Activated naive CD8-positive, alpha-beta T cell treated with anti-CD3 and anti-CD28 coated beads, Interleukin-2, amount 50 U/mL, for 16 hours (primary cell): ENCODE measurements at regions not wholly inside any gene's neighbourhood (a gene's known extent, or its start where the extent isn't known, plus 50 kb on each side); places are given as distances from the start of the nearest gene placed in this dataset.
"Not testable (repeated sequence)": the region's sequence is repeated elsewhere in the genome, so short reads cannot be mapped to it uniquely, and the experiment has no call there.

Experiments
- DNase-seq: peaks from one replicate; pipeline ENCODE4 v3.0.0-alpha.2; 2020; ENCODE audit warnings: low read depth, low spot score

DNA sequence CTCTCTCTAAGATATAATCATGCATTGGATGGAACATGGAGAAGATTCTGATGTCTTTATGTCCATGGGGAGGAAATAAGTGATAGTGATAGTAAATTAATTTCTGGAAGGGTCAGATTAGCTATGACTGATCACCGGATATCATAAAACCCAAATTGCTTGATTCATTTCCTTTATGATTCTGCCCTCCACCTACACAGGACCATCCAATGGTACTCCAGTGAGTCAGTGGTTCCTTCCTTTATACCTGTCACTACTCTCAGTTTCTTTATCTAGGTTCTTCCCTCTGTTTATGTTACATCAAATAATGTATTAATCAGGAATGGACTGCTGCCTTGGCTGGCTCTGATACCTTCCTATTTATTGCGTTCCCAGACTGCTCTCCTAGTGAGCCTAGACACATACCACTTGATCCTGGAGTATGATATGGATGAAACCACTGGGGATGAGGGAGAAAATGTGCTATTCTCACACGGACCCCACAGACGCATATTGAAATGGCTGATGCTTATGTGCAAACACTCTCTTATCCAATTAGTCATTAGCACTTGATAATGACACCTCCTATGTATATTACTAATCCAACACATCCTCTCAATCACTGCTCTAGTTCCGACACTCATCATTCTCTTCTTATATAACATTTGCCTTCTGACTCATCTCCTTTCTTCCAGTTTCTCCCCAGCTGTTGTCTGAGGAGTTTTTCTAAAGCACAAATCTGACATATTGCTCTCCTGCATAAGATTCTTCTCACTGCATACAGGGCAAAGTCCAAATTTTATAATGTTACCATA lies 315.6 kb downstream of the INSIG2 start:
- DNase-seq: no peak

DNA sequence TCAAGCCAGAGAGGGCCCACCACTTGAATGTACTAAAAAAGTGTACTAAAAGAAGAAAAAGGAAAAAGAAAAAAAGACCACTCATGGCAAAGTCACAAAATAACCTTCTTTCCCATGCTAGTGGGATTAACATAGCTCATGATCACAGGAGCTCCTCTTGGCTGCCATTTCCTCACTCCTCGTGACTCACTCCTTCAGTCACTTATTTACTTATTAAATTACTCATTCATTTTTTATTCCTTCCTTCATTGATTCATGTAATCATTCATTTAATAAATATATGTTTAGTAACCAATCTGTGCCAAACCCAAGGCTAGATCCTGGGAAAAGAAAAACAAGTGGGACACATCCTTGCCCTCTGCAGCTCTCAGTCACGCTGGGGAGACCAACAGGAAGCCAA lies 300.5 kb downstream of the INSIG2 start:
- DNase-seq: no peak

DNA sequence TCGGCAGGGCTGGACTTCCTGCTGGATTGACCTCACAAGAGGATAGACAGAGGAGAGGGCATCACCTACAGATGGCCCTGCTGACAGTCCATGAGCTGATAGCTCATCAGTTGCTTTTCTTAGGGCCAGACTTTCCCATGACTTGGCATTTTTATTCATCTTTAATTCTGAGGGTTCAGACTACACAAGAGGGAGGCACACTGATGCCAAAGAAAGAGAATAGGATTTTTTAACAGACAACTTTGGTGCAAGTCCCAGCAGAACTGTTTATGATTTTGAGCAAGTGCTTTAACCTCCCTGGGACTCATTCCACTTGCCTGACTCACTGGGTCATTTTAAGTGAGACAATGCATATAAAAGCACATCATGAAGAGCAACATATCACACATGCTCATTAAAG lies 299.2 kb downstream of the INSIG2 start:
- DNase-seq: no peak

DNA sequence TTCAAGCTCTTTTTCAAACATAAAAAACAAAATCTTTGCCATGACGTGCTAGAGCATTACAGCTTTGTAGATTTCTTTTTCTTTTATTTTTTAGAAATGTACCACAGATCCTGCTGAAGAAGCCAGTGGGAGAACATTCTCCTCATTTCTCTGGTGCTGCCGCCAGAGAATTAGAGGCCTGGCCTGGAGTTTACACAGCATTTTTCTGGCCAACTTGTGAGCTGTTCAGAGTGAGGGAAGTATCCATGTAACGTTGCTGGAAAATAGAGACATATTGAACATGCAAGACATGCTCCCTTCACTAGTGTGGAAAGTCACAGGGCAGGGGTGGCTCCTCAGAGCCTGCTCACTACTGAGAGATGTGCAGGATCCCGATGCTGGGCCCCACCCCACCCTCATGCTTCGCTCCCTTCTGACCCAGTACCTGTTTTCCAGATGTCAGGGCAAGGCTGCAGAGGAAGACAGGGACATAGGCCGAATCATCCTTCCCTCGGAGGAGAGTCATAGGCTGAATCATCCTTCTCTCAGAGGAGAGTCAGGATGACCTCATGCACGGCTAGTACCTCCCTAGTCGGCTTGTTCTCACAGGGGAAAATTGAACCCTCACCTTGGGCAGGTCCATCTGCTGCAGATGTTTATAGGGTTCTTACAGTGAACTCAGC lies 298.5 kb downstream of the INSIG2 start:
- DNase-seq: no peak

DNA sequence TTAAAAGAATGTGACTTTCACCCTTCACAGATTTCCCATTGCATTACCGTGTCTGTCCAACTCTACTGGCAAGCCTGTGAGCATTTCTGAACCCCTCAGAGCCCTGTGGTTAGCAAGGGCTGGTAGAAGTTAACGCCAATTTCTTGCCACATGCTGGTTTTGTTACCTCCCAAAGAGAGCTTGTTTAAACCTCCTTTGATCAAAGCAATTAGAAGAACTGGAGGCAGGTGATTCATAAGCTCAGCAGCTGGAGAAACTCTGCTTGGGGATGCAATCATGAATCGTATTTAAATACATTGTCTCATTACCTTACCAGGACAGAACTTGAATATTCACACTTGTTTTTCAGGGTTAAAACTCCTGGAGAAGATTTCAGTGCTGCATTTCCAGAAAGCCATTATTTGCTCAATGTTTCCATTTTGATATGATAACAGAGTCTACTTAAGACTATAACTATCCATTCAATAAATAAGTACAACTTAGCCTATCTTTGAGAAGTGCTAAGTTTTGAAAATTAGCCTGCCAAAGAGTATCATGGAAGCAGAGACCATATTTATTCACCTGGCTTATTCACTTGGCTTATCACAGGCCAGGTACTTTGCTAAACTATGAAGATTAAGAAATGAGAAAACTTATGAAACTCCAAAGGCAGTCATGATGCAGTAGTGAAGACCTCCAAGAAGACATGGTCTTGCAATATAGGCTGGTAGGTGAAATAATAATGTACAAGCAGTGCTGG lies 292.8 kb downstream of the INSIG2 start:
- no peak for DNase-seq

DNA sequence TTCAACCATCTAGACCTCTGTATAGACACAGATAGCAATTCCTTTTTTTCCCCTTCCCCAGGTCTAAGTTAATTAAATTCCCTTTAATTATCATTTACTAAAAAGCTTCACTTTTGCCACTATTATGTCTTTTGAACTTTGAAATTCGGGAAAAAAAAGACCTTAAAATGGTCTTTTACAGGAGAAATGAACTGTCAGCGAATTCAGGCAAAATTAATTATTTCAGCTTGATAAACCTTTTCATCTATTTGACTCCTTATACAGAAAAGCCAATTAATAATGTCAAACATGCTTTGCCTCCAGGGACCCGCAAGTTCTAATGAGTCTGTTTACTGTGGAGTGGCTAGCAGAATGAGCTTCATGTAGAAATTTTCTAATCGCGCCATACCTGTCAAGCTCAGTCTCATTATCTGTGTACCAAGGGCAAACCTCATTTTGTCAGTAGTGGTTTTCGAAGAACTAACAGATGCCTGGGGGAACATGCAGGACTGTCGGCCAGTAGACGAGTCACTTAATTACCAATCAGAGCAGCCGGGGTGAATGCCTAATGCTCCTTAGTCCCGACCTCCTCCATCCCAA lies 287.7 kb downstream of the INSIG2 start:
- no peak for DNase-seq

DNA sequence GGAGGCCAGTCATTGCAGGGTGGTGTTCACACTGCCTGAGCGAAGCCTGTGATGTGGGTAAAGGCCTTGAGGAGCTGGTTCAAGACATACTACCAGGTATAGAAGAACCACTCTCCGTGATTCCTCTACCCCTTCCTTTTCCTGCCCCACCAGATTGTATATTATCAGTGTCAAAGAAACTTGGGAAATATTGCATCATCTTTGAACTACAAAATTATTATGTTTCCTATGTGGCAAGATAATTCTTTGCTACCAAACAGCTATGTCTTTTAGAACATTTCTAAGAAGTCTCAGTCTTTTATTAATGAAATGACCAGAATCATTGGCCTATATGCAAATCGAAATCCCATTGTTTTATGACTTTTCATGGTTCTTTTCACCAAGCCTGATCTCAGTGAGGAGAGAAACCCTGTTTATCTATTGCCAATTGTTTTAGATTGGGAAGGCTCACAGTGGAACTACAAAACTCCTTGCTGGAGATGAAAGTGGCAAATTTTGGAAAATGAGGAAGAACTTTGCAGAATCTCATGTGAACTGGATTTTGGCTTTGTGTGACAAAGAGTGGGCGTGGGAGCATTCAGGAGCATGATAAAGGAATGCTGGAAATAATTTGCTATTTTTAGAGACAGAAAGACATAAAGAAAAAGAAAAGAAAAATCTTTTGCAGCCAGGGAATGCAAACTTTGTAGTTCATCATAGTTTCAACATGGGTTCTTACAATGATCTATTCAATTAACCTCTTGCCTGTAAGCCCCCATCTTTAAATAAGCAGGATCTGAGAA lies 286.9 kb downstream of the INSIG2 start:
- no peak for DNase-seq

DNA sequence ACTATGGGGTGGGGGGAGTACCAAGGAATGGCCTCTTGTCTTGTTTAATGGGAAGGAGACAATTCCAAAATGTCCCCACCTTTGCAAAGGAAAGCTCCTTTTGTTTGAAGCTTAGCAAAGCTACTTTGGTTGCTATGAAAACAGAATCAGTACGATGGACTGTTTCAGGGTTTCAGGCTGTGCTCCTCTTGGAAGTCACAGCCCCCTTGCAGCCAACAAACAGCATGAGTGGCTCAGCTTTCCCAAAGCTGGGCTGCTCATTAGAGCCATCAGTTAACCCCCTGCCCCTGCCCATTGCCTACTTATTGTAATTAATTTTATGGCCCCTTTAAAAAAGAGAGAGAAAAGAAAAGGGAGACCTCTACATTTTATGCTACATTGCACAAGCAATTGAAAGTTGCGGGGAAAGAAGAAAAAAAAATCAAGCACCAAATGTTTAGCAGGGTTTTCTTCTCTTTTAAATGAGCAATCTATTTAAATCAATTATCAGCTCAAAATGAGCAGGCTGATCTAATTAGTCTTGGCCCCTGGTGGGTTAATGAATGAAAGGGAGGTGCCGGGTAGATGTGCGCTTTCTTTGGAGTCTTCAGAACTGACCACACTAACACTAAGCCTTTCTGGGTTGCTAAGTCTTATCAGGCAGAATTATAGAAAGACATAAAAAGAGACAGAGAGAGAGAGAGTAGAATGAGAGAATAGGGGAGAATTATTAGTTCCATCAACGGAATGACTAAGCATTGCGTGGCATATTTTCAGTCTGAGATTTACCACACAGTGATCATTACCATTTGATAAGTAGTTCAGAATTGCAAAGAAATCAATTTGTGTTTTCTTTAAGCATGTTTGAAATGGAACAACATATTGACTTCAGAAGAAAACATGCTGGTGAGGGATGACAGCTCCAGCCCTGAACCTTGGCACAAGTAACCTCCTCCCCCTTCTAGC lies 284.9 kb downstream of the INSIG2 start:
- DNase-seq: no peak

DNA sequence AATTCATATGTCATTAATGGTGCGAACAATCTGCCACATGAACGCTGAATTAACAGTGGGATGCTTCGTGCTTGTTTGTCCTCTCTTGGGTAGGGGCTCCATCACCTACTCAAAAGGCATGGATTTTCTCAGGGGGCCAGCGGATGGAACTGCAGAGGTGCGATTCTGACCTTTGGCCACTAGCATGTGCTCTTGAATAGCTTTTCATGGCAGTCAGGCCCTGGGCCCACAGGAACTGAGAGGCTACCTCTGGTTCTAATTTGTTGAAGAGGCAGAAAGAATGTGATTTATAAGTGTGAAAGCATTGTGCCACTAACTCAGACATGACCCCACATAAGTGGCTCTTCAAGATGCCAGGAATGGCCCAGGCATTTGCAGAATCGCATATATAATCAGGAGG lies 283.2 kb downstream of the INSIG2 start:
- DNase-seq: no peak

DNA sequence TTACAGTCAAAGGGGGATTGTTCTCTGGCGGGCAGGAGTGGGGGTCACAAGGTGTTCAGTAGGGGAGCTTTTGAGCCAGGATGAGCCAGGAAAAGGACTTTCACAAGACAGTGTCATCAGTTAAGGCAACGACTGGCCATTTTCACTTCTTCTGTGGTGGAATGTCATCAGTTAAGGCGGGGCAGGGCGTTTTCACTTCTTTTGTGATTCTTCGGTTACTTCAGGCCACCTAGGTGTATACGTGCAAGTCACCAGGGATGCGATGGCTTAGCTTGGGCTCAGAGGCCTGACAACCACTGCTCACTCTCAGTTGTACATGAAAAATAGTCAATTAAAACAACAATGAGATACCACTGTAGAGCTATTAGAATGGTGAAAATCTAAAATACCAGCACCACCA lies 281.2 kb downstream of the INSIG2 start:
- DNase-seq: not testable (repeated sequence)

DNA sequence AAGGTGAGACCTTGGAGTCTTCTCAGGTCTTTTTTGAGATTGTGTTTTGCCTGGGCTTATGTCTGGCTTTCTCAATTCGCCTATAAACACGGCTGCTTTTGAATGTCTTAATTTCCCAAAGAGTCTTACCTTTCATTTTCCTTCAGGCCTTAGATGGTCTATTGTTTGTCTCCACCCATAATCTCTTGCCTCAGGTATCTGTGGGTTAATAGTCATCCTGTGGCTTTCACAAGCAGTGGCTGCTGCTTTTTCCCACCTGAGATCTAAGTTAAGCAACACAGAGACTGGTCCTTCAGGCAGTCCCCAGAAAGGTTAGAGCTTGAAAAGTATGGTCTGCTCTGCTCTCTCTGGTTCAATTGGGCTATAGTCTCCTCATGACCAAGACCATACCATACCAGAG lies 275.3 kb downstream of the INSIG2 start:
- DNase-seq: no peak

DNA sequence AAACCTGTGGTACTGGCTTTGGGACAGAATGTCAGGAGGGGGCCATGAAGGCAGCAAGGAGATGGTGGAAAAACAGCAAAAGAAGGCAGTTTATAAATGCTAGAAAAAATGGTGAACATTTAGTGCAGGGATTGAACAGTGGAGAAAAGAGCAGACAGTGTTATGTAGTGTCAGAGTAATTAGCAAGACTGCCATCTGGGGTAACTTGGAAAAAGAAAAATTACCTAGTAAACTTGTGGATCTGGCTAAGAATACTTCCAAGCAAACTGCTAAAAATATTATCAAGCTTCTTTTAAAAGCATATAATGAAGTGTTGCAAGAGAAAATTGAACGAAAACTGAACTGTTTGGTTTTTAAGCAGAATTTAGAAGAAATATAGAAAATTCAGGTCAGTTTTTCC lies 267.8 kb downstream of the INSIG2 start:
- DNase-seq: no peak

DNA sequence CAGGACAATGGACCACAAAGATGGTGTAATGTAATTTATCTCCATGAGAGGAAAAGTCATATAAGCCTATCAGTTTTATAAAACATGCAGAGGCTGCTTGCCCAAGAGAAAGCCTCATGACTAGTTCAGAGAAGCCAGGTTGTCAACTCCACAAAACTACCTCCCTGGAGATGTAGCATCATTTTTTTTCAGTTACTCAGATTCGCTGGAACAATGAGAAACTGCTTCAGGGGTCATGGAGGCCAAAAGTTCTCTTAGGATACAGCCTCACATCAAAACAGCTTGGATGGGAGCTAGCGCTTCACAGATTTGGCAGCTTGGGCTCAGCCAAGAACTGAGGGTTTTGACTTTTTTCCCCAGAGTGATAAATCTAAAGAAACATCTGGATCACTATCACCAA lies 263.5 kb downstream of the INSIG2 start:
- DNase-seq: no peak

DNA sequence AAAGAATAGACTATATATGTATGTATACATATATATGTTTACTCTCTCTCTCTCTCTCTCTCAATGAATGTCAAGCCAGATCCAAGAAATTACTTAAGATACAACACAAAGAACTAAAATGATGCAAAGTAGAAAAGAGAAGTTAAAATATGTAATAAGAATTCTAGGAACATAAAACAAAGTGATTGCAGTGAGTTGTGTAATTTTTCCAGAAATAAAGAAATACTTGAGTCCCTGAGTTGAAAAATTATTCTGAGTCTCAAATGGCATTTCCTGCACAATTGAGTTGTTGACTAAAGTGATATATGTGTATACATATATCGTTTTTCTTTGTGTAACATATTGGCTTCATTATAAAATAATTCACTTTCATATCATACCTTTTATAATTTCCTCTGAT lies 262.4 kb downstream of the INSIG2 start:
- no peak for DNase-seq

DNA sequence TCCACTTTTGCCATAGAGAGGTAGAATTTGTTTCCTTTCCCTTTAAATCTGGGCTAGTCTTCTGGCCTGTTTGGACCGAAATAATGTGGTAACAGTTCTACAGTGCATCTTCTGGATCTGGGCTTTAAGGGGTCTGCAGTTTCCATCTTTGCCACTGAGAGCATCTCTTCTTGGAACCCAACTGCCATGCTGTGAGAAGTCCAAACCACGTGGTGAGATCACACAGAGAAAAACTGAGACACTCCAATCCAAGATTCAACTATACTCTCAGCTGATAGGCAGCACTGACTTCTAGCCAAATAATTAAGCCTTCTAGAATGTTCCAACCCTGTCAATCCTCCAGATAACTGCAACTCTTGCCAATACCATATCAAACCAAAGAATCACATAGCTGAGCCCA lies 261.1 kb downstream of the INSIG2 start:
- DNase-seq: no peak

DNA sequence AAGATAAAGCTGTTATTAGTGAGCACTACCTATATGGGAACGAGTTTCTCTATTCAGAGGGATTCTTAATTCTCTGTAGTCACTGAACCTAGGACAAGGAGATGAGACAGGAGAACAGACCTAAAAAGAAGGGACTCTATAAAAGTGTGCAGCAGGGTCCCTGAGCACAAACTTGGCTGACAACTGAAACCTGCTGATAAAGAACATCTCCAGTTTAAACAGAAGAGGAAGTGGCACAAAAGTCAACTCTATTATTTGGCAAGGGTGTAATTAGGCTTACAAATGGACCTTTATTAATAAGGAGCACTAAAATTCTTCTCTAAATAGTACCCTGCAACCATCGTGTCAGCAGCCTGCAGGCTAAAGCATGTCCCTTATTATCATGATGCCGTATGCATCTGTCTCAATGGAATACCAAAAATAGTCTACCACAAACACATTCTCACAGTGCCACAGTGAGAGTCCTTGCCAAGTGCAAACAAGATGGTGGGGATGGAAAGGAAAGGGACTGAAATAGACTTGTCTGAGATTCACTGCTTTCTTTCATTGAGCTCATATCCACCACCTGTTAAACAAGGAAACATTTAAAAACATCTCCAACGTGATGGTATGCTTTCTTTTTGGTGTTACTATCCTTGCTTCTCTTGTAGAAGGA lies 260.2 kb downstream of the INSIG2 start:
- no peak for DNase-seq

DNA sequence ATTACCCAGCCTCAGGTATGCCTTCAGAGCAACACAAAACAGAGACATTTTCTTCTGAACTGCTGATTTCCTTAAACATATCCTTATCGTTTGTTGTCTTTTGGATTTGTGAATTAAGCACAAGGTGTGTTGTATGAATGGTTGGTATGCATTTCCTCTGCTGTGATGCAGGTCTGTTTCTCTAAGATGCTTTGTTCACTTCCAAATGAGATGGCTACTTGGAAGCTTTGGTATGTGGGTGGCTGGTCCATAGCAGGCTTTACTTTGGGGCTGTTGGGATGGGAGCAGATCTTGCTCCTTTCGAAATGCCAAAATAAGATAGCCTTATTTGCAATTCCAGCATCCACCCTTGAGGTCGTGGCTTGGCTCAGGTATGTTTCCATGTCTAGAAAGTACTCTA lies 257.2 kb downstream of the INSIG2 start:
- no peak for DNase-seq

DNA sequence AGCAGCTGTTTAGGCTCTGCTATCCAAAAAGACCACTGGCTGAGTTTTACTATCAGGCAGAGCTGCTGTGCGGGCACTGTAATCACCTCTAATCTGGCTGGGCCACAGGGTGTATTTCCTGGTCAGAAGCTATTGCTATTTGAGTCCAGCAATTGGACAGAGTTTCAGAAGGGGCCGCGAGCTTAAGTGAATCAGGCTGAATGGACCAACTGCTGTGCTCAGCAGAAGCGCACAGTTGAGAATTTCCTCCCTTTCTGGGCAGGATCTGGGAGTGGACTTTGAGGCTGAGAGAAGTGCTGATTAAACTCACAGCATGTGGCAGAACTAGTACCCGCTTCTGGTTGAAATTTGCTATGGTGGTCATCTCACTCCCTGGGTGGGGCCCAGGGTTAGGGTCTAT lies 251.8 kb downstream of the INSIG2 start:
- no peak for DNase-seq

DNA sequence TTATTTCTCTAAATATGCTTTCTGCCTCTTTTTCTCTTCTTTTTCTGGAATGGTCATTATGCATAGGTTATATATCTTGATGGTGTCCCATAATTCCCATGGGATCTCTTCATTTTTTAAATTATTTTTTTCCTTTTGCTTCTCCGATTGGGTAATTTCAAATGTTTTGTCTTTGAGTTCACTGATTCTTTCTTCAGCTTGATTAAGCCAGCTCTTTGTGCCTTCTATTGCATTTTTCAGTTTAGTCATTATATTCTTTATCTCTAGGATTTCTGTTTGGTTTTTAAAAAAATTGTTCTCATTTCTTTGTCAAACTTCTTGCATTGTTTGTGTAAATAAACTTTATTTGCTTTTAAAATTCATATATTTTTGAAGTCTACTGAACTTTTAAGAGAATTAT lies 251.1 kb downstream of the INSIG2 start:
- DNase-seq: no peak

DNA sequence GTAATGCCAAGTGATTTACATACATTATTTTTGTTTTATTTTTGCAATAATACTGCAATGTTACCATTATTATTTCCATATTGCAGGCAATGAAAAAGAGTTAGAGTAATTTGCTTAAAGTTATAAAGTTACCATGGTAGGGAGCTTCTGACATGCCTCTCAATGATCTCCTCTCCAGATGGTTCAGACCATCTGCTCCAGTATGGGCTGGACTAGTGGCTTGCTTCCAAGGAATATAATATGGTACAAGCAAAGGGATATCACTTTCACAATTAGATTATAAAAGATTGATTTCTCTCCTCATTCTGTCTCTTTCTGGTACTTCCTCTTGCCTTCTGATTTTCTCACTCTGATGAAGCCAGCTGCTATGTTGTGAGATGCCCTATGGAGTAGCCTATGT lies 245.4 kb downstream of the INSIG2 start:
- DNase-seq: no peak
